OCI-LY1 (cell line): ENCODE measurements at regions not wholly inside any gene's neighbourhood (a gene's known extent, or its start where the extent isn't known, plus 50 kb on each side); places are given as distances from the start of the nearest gene placed in this dataset.

ENCODE experiments used
- EZH2 ChIP-seq: fragments of 200-600 bp; sonication (generic), shearing (Covaris generic); IDR thresholded peaks from 2 replicates; pipeline ENCODE4 v1.8.0; 2017; ENCODE audit warnings: borderline replicate concordance, mixed run types, mild to moderate bottlenecking, antibody characterized with exemption, low read length, moderate library complexity, mixed read lengths
- TF ChIP-seq, protein P1 (sequence below): fragments of 200-600 bp; sonication (generic), shearing (Covaris generic); IDR thresholded peaks from 2 replicates; pipeline ENCODE4 v1.5.1; 2017; ENCODE audit warnings: mild to moderate bottlenecking, antibody characterized with exemption, low read length, moderate library complexity, mixed read lengths

DNA sequence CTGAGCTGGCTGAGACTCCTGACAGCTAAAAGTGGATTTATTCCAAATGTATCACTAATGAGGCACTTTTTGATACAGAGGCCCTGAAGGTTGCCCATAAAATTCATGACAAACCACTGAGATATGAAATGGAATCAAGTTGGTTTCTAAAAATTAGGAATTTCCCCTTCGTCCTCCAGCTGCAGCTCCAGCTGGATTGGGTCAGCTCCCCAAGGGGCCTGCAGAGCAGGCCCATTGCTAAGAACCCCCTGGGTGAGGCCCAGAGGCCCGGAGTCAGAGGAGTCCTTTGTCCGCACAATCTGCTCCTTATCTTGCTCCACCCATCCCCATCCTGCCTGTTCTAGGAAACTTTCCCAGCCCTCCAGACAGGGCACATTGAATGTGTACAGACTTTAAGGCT, 163.5 kb upstream of the TOP1 start:
- TF ChIP-seq, protein P1, sequence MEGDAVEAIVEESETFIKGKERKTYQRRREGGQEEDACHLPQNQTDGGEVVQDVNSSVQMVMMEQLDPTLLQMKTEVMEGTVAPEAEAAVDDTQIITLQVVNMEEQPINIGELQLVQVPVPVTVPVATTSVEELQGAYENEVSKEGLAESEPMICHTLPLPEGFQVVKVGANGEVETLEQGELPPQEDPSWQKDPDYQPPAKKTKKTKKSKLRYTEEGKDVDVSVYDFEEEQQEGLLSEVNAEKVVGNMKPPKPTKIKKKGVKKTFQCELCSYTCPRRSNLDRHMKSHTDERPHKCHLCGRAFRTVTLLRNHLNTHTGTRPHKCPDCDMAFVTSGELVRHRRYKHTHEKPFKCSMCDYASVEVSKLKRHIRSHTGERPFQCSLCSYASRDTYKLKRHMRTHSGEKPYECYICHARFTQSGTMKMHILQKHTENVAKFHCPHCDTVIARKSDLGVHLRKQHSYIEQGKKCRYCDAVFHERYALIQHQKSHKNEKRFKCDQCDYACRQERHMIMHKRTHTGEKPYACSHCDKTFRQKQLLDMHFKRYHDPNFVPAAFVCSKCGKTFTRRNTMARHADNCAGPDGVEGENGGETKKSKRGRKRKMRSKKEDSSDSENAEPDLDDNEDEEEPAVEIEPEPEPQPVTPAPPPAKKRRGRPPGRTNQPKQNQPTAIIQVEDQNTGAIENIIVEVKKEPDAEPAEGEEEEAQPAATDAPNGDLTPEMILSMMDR = no peak
- TF ChIP-seq EZH2 = no peak
